ENCODE measurements at regions not wholly inside any gene's neighbourhood (a gene's known extent, or its start where the extent isn't known, plus 50 kb on each side); places are given as distances from the start of the nearest gene placed in this dataset.
A peak's percentile ranks its signal among the peaks of the same experiment; 100 is the strongest.

DNA sequence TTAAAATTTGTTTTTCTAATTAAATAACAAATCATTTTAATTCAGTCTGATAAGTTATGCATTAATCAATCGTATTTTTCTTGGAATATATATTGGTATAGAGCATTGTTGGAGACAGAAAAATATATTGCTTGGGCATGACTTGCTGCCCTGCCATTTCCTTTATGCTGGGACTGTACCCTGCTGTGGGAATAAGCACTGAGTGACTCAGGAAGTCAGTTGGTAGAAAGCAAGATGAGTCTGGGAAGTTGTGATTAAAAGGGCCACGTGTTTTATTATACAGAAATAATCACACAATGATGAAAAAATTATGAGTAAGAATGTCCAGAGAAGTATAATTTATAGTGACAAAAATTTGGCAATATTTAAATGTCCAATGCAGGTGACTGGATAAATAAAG, 139.5 kb downstream of the KIF18A start:
- DNase-seq, result no peak

DNA sequence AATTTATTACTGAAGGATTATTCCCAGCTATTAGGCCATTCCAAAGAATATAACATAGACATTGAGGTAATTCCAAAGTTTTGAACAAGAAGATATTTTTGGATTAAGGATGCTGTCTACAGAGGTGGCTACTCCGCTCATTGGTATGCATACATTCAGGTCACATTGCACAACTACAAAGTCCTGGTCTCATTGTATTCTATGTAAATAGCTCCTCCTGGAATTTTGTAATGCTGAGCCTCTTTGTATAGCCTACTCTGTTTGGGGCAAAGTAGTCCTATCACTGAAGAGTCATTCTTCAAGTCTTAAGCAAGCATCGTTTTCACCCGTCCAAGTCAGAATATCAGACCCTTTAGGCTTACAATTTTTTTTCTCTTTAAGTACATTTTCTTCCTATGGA, 142.4 kb downstream of the KIF18A start:
- no peak for DNase-seq

DNA sequence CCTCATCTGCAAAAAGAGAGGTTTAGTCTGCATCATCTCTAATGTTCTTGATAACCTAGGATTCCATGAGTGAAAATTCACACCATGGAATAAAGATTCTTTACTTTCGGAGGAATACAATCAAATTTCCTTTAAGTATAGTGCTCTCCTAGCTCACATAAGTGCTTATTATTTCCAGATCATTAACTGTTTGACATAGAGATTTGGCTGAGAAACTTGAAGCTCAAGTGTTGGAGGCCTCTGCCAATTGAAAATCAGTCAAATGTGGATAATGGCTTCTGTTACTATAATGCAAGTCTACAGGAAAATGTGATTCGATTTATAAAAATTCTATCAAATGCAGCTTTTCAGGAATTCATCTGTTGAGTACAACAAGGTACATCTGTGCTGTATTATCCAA, 144.6 kb downstream of the KIF18A start:
- no peak for DNase-seq

DNA sequence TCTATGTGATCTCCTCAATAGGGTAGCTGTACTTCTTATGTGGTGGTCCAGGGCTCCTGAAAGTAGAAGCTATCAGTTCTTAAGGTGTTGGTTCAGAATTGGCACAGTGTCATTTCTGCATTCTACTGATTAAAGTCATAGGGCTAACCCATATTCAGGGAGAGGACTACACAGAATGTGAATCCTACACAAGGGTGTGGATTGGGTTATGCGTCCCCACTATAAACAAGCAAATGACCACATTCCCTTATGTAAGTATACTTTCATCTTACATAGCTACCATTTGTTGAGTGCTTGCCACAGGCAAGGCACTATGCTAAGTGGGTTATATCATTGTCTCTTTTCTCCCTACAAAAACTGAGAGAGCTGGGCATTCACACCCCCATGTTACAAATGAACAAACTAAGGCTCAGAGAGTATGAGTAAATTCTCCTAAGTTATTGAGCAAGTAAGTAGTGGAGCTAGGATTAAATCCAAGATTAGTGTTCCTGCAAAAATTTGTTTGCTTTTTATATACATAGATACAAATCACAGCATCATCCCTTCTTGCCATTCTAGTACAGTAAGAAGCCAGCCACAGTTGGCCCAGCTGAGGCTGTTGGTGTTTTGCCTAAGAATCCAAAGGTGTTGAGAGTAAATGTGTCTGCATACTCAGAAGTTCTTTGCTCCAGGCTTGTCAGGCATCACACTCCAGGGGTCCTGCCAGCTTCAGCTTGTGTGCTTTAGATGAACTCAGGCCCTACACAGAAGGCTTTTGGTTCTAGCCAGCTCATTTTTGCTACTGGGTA, 157.8 kb downstream of the KIF18A start:
- DNase-seq, result no peak

DNA sequence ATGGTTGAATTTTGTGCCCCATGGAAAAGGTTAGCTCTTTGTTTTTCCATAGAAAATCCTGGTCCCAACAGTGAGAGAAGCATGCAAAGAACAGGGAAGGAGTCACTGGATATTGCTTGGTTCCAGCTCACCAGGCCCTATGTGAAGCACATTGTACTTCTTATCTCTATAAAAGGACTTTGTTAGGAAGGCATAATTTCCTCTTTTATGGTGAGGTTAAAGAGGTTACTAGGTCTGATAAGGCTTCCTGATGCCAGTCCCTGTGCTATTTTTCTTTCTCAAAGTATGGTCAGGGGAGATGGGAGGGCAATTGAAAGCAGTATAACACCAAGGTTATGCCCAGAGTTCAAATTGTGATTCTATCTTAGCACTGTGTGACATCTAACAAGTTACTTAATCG, 162.6 kb downstream of the KIF18A start:
- no peak for DNase-seq

DNA sequence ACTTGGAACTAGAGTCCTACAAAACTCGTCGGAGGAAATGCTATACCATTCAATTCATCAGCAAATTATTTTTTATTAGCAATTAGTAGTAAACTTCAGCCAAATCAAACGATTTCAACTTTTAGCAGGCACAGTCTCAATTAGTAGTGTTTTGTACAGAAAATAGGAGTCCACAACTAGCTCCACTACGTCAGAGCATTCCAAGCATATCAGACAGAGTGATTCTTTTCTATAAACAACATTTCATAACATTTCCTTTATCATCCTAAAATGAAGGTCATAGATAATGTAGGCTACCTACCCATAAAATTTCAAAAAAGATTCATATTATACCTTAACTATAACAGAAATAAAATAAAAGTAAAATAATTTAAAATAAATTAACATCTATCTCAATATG, 169.9 kb downstream of the KIF18A start:
- no peak for DNase-seq

DNA sequence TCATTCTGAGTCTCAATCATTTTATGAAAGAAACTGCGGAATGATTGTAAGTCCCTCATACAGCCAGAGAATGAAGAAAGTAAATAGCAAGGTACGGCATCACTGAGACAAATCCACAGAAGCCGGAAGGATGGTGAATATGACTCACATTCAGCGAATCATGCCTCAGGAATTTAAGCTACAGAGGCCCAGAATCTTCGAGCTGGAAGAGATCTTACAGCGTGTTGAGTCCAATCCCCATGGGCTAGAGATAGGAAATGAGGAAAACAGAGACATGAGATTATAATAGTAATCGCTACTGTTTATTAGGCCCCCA, 173.2 kb downstream of the KIF18A start:
- peak; percentile 47 for DNase-seq

DNA sequence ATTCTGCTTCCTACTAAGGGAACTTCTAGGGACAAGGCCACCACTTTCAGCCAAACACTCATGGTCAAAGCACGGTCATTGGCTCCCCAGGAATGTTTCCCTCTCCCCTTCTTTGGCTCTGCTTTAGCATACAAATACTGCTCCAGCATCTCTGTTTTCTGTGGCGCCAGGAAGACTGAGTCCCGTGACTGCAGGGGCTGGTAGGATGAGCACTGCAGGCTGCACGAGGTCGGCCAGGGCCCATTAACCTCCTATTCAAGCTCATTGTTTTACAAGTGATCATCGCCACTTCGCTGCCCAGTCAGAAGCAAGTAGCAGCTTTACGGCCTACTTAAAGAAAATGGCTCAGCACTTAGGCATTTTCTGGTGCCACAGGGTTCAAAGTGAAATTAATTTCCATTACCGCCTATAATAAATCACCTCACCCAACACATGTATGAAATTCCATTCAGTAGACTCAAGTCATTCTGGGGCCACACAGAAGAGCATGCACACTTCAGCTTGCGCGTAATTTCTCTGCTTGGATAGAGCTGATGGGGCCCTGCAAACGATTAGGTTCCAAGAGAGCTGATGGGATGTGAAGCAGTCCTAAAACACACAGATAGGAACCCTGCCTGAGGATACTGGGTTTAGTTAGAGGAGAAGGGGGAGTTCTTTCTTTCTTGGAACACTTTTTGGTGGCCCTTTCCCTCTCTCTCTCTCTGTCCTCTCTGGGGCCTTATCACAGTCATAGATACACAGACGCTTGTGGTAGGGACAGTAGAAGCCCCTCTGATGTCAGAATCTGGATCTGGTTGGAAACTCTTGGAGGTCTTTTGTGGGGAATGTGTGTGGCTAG, 173.7 kb downstream of the KIF18A start:
- DNase-seq, result no peak

DNA sequence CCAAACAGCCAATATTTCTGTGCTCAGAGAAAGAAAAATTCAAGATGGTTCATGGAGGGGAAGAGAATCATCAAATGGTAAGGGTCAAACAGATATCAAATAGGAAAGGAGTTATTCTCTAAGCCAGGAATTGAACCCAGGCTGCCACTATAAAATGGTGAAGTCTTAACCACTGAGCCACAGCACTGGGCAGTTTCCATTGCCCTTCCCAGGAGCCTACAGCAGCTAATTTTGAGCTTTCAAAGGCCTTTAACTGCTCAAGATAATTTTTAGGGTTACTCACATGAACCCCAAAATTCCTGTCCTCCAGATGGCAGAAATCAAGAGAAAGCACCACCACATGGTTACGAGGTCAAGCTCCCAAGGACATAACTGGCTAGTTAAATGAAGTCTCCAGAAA, 176.2 kb downstream of the KIF18A start:
- DNase-seq, result no peak

DNA sequence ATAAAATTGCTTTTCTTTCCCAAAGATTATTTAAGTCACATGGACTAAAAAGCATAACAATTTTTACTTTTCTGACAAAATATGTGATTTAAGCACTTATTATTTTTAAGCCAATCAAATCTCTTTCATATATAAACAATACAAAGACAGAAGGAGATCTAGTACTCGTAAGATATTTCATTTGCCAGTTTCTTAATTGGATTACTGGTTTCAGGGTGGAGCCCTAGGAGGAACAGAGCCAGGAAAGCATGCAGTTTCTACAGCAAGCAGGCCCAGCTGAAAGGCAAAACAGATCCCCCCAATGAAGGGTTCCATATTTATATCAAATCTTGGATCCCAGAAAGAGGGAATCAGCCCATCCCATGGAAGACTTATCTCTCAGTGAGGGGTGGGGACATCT, 177.0 kb downstream of the KIF18A start:
- no peak for DNase-seq

DNA sequence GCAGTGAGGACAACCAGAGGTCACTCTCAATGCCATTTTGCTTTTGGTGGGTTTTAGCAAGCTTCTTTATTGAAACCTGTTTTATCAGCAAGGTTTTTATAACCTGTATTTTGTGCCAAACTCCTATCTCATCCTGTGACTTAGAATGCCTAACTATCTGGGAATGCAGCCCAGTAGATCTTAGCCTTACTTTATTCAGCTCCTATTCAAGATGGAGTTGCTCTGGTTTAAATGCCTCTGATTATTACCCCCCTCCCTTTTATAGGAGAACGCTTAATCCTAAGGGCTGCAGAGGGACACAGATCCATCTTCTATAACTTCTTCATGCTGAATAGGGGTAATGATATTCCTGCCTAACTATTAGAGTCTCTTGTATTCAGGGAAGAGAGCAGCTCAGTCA, 179.1 kb downstream of the KIF18A start:
- DNase-seq, result no peak

DNA sequence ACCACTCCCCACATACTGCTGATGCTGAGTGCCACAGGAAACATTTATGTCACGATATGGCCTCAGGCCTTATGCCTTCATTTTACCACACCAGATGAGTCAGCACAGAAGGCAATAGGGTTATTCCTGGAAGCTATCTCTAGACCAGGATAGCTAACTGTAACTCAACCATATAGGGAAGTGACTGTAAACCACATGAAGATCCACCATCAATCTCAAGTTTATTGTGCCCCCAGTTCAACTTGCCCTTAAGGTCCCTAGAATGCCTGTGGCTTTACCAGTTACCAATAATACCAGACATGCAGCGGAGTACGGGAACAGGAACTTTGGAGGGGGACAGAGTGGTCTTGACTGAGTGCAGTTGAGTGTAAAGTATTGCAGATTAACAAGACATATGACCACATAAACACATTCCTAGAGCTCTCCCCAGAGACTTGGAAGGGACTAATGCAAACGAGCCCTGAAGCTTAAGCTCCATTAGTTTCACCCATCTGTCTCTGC, 180.9 kb downstream of the KIF18A start:
- DNase-seq, result no peak

DNA sequence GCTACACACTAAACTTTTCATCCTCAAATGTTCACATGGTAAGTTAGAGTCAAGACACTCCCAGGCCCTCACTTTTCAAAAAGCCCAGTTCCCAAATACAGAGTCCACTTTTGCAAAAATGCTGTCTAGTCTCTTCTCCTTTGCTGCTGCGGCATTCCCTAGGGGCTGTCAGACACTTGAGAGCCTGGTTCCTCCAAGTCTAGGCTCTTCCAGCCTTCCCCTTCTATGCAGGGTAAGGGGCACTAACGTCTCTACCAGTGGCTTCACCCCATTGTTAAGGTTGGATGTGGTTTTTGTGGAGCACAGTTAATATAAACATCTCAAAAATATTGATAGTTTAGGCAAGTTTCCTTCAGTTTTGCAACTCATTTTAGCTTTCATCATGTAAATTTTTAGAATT, 181.5 kb downstream of the KIF18A start:
- DNase-seq, result no peak

DNA sequence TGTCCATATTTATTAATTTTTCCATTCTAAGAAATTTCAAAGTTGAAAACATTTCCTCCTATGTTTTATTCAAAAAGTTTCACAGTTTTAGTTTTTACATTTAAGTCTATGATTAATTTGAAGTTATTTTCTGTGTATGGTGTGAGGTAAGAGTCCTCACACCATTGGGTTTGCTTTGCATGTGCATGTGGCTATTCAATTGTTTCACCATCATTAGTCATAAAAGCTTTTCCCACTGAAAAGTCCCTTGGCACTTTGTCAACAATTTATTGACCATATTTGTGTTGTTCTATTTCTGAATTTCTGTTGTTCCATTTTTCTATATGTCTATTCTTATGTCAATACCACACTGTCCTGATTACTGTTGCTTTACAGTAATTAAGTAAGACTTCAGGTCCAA, 186.5 kb downstream of the KIF18A start:
- no peak for DNase-seq

DNA sequence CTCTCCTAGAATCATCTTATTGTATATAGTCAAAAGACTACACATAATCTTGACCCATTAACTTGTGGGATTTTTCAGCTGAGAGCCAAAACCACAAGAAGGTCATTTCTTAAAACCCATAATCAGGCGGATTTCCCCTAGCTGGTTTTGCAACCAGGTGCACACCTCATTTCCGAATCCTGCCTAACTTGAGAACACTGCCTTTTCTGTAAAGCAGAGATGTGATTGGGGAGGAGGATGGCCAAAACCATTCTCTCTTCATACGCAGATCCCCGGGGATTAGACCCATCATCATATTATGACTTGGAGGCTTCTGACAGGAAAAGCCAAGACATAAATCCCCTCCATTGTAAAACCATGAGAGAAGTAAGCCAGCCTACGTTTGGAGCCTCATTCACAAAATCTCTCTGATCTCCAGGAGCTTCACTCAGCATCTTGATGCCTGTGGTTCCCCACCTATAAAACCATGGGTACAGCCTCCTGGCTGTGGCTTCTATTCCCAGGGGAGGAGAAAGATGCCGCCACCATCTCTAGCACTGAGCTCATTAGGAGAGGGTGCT, 191.3 kb downstream of the KIF18A start:
- DNase-seq, result no peak

DNA sequence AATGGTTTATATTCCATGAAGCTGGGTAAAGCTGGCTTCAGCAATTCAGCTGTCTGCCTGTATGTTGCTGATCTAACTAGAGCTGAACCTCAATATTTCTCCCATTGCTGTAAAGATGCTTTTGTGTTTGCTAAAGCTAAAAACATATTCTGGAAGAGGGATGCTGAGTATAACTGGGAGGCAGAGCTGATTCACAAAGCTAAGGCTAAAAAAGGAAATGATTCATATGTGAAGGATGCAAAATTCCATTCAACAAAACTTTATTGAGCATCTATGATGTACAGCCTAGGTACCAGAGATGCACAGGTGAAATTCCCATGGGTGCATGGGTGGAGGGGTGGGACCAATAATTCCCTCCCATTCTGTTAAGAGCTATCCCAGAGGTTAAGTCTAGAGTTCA, 193.9 kb downstream of the KIF18A start:
- no peak for DNase-seq

DNA sequence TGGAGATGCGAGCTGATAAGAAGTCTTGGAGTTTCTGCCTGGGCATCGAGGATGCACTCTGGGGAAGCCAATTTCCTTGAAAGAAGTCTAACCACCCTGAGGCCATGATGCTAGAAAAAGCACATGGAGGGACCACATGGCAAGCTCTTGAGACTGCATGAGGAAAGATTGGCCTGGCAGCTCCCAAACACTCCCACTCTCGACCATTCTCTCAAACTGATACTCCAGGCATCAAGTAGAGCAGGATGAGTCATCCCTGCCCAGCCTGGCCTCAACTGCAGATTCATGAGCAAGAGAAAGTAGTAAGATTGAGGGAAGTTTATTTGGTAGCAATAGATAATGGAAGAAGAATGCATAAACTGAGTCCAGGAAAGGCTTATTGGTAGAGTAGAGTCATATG, 194.3 kb downstream of the KIF18A start:
- DNase-seq, result no peak

DNA sequence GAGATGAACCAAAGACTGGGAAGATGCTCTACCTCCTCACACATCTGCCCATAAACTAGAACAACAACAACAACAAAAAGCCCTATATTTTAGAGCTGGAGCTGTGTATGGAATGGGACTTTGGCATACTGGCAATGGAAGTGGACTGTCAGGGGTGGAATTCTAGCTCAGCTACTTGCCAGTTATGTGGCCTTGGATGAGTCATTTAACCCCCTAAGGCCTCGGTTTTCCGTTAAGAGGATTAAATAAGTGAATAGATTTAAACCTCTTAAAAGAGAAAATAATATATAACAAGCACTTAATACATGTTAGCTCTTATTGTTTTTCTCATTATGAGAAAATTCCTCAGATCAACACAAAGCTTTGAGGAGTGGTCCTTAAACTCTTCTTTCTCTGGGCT, 195.0 kb downstream of the KIF18A start:
- DNase-seq, result no peak

DNA sequence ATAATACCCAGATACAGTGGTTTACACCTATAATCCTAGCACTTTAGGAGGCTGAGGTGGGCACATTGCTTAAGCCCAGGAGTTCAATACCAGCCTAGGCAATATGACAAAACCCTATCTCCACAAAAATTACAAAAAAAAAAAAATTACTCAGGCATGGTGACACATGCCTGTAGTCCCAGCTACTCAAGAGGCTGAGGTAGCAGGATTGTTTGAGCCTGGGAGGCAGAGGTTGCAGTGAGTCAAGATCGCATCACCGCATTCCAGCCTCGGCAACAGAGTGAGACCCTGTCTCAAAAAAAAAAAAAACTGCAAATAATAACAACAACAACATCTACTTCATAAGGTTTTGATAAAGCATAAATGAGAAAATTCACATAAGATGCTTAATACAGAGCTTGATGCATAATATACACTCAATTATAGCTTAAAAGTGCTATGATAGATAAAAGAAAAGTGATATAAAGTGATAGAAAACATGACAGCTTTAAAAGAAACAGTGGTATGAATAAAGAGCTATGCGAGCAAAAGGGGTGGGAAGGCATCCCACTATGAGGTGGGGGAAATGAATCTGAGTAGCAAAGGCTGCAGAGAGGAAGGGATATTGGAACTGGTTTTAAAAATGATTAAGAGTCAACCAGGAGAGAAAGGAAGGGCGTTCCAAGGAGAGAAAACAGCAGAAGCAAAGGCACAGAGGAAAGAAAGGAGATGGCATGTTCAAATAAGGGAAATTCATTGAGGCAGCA, 197.6 kb downstream of the KIF18A start:
- no peak for DNase-seq

DNA sequence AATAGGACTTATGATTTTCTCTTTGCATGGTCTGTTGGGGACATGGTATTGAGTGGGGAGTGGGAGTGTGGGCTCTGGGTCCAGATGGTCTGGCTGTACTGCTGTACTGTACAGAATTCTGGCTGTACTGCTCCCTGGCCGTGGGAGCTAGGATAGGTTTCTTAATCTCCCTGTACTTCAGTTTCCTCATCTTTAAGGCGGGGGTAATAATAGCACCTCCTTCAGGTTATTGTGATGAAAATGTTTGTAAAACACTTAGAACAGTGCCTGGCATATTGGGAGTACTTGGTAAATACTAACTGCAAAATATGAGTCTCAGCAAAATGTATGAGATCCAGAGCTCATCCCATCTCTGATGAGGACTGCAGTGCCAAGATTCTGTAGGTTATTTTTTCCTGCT, 198.6 kb downstream of the KIF18A start:
- DNase-seq, result no peak

DNA sequence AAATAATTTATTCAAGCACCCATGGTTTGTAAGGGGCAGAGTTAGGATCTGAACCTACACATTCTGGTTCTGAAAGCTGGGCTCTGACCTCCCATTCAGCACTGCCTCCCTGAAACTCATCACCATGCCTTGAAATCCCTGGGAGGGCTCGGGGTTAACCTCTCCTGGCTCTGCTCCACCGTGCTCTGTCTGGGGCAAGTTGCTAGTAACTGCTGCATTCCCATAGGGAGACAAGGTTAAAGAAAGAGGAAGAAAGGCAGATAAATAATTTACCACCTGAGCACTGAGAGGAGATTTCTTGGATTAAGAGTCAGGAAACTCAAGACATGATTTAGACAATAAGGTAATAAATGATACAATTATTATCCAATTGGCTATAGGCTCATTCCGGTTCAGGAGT, 199.3 kb downstream of the KIF18A start:
- no peak for DNase-seq

DNA sequence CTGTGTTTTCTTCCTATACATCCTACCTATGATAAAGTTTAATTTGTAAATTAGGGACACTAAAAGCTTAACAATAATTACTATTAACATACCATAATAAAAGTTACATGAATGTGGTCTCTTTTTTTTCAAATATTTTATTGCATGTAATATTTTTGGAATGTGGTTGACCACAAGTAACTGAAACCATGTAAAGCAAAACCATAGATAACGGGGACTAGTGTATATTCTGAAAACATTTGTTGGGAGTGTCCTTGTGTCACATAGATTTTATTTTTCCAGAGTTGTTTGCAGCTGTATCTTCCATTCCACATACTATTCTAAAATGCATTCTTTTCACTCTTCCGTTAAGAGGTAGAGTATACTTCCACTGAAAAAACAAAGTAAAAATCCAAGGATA, 200.4 kb downstream of the KIF18A start:
- no peak for DNase-seq

DNA sequence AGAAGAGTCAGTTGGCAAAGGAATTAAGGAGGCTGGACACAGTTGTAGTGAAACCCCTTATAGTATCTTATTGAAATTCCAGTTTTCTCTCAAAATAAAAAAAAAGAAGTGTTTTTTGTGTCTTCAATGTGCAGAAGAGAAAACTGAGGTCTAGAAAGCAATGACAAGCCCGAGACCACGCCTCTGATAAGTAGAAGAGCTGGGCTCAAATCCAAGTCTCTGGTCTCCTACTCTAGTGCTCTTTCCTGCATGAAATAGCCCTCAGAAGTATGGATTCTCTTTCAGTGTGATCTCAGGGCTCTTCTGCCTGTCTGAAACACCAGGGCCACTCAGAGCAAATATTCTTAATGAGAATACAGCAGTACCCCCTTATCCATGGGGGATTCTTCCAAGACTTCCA, 200.9 kb downstream of the KIF18A start:
- no peak for DNase-seq
